HG02798 (cell line): ENCODE measurements at regions not wholly inside any gene's neighbourhood (a gene's known extent, or its start where the extent isn't known, plus 50 kb on each side); places are given as distances from the start of the nearest gene placed in this dataset.

ENCODE experiments used
- ATAC-seq: cut with Tn5 transposase; IDR thresholded peaks from one replicate; pipeline ENCODE4 v1.9.1; 2021; ENCODE audit warnings: mild to moderate bottlenecking; ENCODE audit not compliant: unreplicated experiment, poor library complexity

DNA sequence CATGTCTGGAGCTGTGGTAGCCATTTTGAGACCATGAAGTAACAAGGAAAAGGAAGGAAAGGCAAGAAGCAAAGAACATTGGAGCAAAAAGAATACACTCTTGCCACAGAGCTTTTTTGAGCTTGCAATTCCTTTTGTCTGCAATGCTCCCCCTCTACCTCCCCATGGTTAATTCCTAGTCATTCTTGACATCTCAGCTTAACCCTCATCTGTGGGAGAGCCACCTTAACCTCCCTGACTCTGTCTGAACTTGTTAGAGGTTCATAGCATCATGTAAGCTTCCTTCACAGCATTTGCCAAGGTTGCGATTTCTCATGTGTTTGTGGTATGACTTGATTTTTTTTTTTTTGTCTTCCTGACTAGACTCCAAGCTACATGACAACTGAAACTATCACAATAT, 564.1 kb upstream of the PLXNA2 start:
- no peak for ATAC-seq

DNA sequence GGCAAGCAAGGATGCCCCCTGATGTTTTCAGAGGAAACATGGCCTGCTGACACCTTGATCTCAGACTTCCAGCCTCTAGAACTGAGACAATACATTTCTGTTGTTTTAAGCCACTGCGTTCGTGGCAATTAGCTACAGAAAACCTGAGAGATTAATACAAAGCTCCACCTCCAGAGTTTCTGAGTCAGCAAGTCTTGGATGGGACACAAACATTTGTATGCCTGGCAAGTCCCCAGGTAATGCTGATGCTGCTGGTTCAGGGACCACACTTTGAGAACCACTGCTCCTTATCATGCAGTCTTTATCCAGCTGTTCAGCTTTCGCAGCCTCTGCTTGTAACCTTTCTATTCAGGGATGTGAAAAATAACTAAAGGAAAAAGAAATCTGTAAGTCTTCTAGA, 565.7 kb upstream of the PLXNA2 start:
- ATAC-seq, result no peak

DNA sequence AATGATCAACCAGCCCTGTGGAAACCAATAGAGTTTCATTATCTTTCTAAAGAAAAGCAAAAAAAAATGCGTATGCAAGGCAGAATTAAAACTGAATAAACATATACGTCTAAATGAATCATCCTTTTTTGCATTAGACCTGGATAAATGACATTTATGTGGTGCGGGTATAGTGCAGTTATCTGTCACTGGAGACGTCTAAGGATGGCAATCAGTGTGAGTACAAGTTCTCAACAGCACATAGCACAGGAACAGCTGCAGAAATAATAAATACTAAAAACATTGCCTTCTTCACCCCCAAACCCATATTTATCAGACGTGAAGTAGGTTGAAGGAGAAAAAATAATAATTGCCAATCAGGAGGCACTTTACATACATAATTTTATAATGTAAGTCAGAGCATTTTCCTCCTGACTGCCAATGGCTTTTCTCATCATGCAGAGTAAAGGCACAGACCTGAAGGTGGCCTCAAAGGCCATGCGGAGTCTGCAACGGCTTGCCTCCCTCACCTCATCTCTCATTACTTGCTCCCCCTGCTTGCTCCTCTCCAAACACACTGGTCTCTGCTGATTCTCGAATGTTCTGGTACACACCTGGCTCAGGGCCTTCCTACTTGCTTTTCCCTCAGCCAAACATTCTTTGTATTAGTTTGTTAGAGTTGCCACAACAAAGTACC, 574.7 kb upstream of the PLXNA2 start:
- ATAC-seq, result no peak

DNA sequence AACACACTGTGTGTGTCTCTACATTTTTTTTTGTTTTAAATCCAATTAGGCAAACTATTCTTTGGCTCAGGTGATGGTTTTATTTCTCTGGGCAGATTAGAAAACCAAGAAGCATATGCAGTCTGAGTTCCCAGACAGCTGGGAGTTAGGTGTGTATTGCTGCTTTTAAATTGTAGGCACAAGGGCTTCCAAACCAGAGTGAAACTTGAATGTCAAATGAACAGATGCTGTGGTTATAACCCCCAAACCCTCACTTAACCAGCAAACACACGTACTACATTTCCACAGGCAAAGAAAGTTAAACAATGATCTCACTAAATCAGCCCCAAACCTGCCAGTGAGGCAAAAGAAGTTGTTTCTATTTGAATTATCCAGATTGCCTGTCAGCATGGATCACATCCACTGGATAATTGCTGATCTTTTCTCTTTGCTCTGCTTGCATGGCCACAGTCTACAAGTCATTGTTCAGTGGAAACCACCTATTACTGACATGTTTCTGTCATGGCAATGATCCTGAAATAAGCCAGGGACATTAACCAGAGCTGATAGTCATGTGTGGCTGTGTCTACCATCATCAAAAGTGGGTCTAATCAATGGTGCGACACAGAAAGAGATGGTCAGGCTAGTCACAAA, 576.5 kb upstream of the PLXNA2 start:
- ATAC-seq, result no peak

GRCh38 chr1:208821939-208822338, 577.8 kb upstream of the PLXNA2 start:
- no peak for ATAC-seq

DNA sequence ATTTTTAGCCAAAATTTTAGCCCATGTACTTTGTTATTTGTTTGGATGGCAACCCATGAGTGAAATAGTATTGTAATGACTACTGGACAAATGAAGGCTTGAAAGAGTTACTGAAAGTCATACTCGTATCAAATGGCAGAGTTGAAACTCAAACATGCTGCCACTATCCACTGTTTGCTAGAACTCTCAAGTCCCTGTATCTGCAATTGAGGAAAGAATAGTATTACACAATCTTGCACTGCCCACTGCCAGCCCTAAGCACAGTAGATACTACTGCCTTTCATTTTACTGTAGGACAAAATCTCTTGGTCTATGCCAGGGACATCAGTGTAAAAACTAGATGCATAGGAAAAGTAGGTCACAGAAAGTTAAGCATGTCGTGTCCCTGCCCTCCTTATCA, 581.1 kb upstream of the PLXNA2 start:
- ATAC-seq, result no peak

- no peak for ATAC-seq
Measured at GRCh38 chr1:208829595-208829994, 585.4 kb upstream of the PLXNA2 start.

- ATAC-seq, result no peak
Measured at GRCh38 chr1:208834381-208835096, 590.4 kb upstream of the PLXNA2 start.

- ATAC-seq, result no peak
Measured at GRCh38 chr1:208835097-208835463, 590.9 kb upstream of the PLXNA2 start.

DNA sequence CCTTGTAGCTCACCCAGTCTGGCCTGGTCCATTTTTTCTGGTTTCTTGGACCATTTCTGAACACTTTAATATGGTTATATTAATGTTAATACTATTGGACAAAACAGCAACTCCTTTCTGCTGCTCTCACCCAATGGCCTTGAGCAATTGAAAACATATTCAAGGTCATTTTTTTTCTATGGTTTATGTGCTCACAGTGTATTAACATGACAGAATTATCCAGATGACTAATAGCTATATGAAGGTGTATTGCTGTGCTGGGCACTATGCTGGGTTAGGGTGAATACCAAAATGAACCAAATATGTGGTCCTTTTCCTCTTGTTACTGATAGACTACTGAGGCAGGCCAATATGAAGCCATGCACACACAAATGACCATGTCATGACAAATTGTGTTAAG, 591.6 kb upstream of the PLXNA2 start:
- ATAC-seq, result no peak

- no peak for ATAC-seq
Measured at GRCh38 chr1:208837242-208837641, 593.1 kb upstream of the PLXNA2 start.

DNA sequence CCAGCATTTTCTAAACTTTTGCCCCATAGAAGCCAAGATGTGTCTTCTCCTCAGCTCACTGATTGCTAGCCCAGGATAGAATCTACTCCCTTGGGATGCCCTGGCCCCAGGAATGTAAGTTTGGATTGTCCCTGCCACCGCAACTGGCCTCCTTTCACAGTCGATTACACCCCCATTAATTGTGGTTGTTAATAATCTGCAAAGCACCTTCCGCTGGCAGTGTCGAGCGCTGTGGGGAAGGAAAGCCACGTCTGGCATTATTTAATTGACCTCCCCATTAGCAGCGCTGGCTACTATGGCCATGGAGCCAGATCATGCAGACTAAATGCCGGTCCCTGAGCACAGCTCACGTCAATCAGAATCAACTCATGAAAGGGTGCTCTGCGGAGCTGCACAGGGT, 597.3 kb upstream of the PLXNA2 start:
- ATAC-seq, result no peak

DNA sequence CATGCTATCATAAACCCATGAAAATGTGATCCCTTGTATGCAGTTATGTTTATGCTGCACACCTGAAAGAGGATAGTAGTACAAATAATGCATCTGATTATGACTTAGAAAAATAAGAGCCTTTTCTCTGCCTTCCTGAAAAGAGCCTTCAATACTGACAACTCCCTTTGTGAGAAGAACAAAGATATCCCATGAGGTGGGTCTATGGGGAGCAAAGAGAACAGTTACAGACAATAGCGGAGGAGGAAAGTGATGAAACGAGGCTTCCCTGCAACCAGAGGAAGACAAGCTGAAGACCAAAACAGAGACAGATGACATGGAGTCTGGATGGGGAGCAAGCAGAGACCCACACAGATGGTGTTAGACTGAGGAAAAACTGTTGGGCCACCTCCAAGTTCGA, 598.3 kb upstream of the PLXNA2 start:
- no peak for ATAC-seq

DNA sequence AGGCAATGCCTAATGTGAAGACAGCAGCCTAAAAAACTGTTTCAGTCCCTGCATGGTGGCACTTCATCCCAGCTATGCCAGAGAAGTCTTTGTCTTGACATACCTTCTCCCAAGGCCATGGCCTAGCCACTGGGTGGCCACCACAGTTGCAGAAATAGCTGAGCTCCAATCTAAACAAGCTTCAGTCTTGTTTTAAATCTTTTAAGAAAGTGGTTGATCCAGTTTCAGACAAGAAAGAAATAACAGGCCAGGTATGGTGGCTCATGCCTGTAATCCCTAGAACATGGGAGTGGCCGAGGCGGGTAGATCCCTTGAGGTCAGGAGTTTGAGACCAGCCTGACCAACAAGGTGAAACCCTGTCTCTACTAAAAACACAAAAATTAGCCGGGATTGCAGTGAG, 600.0 kb upstream of the PLXNA2 start:
- ATAC-seq, result no peak

DNA sequence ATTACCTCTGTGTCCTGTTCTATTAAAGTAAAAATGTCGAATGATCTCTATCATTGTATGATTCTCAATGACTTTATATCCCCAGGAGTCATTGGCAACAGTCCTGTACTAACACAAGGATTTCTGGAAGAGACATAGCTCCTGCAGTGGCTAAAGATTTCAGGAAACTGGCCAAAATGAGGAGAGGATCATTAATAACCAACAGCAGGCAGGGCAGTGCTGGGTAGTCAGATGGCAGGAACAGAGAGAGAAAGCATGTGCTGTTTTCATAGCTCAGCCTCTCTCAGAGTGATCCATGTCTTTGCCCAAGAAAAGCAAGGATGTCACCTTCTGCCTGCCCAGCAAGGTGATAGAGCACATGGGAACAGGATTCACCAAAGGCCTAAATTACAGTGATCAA, 604.7 kb upstream of the PLXNA2 start:
- no peak for ATAC-seq

- ATAC-seq, result no peak
Measured at GRCh38 chr1:208850442-208850841, 606.3 kb upstream of the PLXNA2 start.

DNA sequence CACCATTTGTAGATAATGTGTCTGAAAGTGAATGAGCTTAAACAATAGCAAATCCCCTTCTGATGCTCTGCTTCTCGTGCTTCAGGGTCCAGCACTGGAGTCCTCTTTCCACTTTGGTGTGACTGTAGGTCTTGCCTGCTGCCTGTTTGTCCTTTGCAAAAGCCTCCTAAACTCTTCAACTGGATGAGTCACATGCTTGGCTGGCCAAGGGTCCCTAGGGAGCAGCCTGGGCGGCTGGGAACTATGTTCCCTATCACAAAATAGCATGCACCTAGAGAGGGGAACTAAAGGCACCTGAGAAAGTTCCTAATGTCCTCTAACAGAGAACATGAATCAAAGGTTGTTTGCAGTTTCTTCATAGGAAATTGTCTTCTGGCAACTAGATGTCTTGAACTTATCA, 607.2 kb upstream of the PLXNA2 start:
- ATAC-seq, result no peak

GRCh38 chr1:208852911-208853310, 608.7 kb upstream of the PLXNA2 start:
- ATAC-seq, result no peak

- no peak for ATAC-seq
Measured at GRCh38 chr1:208855403-208855802, 611.2 kb upstream of the PLXNA2 start.

DNA sequence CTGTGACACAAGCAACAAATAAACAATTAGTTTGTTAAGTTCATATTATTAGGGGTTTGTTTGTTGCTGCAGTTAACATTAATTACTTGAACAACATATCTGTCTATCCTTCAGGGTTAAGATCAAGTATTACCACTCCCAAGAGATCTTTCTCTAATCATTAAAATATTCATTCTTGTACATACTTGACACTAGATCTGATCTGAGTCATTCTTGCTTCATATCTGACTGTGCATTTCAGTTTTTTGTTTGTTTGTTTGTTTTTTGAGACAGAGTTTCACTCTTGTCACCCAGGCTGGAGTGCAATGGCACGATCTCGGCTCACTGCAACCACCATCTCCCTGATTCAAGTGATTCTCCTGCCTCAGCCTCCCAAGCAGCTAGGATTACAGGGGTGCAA, 613.3 kb upstream of the PLXNA2 start:
- ATAC-seq, result no peak

- no peak for ATAC-seq
Measured at GRCh38 chr1:208858738-208859137, 614.6 kb upstream of the PLXNA2 start.
